ENCODE measurements at regions not wholly inside any gene's neighbourhood (a gene's known extent, or its start where the extent isn't known, plus 50 kb on each side); places are given as distances from the start of the nearest gene placed in this dataset.
A peak's percentile ranks its signal among the peaks of the same experiment; 100 is the strongest.

GRCh38 chr7:155213955-155214740, 83.5 kb upstream of the INSIG1 start:
- no peak for DNase-seq (ENCODE audit: low spot score)

GRCh38 chr7:155215576-155216325, 81.9 kb upstream of the INSIG1 start:
- peak; percentile 43 for DNase-seq (ENCODE audit: low spot score)

DNA sequence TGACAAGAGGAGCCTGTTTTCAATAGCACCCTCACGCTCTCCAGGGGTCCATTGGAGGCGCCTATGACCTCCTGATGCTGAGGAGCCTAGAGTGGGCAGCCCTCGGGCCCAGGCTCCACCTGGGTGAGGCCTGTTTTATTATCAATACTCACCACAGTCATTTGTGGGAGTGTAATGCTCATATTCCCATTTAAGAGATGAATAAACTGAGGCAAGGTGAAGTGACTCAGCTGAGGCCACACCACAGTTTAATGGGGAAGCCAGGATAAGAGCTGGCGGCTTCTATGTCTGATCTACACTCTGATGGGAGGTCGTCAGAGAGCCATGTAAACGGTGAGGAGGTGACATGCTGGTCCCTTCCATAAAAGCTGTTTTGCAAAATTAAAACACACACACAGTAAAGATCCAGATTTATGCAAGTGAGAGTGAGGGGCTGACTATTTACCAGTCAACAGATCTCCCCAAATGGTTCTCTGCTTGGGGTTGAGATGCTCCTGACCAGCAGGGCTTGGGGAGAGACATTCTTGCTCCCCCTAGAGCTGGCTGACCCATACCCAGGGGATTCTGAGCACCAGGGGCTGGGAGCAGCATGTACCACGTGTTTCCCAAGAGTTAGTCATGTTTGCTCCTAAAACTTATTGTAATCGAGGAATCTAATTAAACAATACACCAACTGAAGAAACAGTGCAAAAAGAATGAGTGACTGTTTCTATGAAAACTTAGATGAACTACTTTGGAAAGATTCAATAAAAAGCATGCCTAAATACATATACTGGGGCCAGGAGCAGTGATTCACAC, 81.0 kb upstream of the INSIG1 start:
- peak; percentile 12 for DNase-seq (ENCODE audit: low spot score)

GRCh38 chr7:155217634-155218033, 80.0 kb upstream of the INSIG1 start:
- DNase-seq (ENCODE audit: low spot score): no peak

- peak; percentile 51 for DNase-seq (ENCODE audit: low spot score)
Measured at GRCh38 chr7:155218276-155219153, 79.2 kb upstream of the INSIG1 start.

GRCh38 chr7:155219154-155219531, 78.5 kb upstream of the INSIG1 start:
- peak; percentile 41 for DNase-seq (ENCODE audit: low spot score)

DNA sequence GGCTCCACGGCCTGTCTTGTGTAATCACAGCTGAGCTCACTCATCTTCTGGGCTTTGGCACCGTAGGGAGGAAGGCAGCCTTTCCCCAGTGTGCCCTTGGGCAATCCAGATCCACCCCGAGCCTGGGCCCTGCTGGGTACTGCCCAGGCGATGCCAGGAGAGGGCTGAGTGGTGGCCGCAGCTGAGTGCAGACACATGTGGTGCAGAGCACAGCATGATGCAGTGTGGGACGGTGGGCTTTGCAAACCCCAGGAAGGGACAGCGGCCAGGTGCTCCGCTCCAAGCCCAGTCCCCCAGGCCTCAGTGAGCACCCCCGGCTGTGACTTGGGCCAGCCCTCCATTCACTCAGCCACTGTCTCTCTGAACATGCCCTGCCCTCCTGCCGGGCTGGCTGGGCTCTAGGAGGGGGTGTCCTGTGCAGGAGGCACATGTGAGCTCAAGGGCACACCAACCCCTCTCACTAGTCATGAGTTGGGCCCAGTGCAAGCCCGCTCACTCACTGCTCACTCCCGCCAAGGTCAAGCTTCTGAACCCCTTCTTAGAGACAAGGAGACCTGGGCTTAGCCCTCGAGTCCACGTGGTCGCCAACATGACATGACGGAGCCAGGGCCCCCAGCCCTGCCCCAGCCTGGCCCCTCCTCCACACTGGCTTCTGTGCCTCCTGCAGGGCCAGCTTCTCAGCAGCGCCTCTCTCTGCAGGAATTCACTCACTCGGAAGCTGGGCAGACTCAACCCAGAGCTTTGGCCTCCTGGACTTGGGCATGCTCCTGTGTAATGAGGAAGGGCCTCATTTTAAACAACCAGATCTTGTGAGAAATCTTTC, 77.5 kb upstream of the INSIG1 start:
- DNase-seq (ENCODE audit: low spot score): peak; percentile 85

DNA sequence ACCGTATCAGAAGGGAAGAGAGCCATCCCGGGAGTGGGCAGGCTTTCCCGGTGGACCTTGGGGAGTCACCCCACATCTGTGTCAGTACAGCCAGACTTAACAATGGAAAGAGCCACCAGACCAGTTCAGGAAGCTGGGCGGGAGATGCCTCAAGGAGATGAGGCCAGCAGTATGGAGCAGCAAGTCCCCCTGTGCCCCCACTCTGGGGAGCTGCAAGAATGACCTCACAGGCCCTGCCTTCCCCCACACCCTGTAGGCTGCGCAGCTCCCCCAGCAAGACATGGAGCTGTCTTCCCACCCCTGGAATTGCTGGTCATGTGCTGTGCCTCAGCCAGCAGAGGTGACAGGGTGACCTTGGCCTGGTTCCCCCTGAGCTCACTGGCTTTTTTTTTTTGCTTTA, 76.8 kb upstream of the INSIG1 start:
- peak; percentile 59 for DNase-seq (ENCODE audit: low spot score)

- no peak for DNase-seq (ENCODE audit: low spot score)
Measured at GRCh38 chr7:155221547-155221946, 76.1 kb upstream of the INSIG1 start.

DNA sequence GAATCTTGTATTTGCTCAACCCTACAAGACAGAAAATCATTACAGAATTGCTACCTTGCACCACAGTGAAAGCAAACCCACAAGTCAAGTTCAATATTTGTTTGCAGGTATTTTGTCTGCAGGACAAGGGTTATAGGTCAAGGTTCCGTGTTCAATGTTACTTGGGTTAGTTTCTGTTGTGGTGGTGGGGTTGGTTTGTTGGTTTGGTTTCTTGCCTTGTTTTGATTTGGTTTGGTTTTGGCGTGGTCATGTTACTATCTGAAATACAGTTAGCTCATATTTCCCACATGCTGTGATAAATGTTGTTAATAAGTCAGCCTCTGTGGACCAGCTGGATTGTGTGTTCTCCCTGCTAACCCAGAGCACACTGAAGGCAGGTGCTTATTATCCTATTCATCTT, 75.6 kb upstream of the INSIG1 start:
- no peak for DNase-seq (ENCODE audit: low spot score)

DNA sequence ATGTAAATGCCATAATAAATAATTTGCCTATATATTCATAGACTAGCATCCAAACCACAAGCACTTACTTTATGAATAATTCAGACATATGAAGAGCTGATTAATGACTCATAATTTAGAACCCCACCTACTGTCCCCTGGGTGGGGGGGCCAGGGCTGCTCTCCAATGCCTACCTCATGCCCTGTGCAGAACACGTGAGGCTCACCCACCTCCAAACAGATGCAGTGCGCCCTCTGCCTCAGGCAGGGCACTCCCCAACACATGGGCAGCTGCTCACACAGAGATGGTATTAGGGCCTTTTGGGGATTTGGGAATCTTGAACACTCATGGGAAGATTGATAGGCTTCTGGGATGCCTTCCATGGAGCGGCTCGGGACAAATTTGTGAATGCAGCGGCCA, 75.1 kb upstream of the INSIG1 start:
- no peak for DNase-seq (ENCODE audit: low spot score)

GRCh38 chr7:155223021-155223420, 74.7 kb upstream of the INSIG1 start:
- no peak for DNase-seq (ENCODE audit: low spot score)

- DNase-seq (ENCODE audit: low spot score): no peak
Measured at GRCh38 chr7:155223503-155223902, 74.2 kb upstream of the INSIG1 start.

- no peak for DNase-seq (ENCODE audit: low spot score)
Measured at GRCh38 chr7:155224116-155224811, 73.4 kb upstream of the INSIG1 start.

- DNase-seq (ENCODE audit: low spot score): no peak
Measured at GRCh38 chr7:155225095-155225494, 72.6 kb upstream of the INSIG1 start.

GRCh38 chr7:155225516-155225915, 72.2 kb upstream of the INSIG1 start:
- DNase-seq (ENCODE audit: low spot score): no peak

GRCh38 chr7:155226261-155227003, 71.2 kb upstream of the INSIG1 start:
- DNase-seq (ENCODE audit: low spot score): no peak

DNA sequence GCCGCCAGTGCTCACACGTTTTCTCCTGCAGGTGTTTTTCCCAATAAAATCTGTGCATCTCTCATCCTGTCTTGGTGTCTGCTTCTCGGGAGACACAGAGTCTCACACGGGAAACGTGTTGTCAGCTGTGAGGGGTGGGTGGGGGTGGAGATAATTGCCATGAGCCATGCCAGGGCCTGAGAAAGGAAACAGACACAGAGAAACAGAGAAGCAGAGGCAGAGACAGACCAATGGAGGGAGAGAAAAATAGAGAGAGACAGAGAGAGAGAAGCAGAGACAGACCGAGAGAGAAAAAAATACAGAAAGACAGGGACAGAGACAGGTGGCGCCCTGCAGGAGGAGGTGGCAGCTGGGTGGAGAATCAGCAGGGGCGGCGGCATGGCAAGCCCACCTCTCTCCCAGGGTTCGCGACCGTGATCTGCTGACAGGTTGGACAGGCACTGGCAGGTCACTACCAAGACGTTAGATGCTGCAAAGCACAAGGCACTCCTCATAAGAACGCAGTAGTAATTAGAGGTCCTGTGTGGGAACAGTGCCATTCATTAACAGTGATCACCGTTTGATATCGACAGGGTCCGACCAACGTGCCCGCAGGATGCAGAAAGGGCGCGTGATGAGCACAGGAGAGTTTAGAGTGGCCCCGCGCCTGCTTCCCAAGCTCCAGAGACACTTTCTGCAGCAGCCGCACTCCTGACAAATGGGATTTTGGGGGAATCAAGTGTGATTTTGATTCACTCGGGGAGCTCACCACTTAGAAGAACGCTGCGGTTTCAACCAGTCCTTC, 70.5 kb upstream of the INSIG1 start:
- no peak for DNase-seq (ENCODE audit: low spot score)

All from mesenteric fat pad (tissue), 1 donor.